HuH-7 (cell line): ENCODE measurements at regions not wholly inside any gene's neighbourhood (a gene's known extent, or its start where the extent isn't known, plus 50 kb on each side); places are given as distances from the start of the nearest gene placed in this dataset.
"Not testable (repeated sequence)": the region's sequence is repeated elsewhere in the genome, so short reads cannot be mapped to it uniquely, and the experiment has no call there.

Source experiments
- DNase-seq: peaks from one replicate; pipeline ENCODE4 v3.0.0; 2011; ENCODE audit warnings: low spot score

DNA sequence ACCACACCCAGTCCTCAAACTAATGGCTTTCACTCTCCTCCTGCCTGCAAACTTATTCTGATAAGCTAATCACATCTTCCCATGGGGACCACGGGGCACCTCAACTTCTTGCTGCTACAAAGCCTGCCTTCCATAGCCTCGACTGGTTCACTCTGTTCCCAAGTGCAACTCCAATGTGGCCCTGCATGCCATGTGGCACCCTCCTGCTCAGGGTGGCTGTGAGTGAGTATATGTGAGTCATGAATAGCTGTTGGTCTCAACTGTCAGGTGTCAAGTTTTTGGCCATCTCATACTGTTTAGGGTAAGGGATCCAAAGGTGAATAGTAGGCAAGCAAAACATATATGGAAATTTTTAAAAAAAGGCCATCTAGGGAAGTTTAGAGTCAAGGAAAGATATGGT lies 276.1 kb upstream of the DCC start:
- DNase-seq, result no peak

DNA sequence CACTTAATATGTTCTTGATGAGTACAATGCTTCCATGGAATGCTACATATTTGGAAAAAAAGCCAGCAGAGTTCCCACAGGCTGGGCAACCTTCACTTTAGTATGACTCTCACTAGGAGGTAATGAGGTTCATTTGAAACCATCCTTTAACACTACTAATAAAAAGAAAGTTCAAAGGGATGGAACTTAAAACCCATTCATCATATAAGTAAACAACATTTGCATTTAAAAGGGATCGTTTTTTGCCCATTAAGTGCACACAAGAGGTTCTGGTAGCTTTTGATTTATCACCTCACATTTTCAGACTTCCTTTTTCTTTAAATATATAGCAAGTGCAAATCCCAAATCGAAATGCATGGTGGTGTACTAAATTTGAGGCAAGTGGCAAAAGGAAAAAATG lies 270.8 kb upstream of the DCC start:
- no peak for DNase-seq

DNA sequence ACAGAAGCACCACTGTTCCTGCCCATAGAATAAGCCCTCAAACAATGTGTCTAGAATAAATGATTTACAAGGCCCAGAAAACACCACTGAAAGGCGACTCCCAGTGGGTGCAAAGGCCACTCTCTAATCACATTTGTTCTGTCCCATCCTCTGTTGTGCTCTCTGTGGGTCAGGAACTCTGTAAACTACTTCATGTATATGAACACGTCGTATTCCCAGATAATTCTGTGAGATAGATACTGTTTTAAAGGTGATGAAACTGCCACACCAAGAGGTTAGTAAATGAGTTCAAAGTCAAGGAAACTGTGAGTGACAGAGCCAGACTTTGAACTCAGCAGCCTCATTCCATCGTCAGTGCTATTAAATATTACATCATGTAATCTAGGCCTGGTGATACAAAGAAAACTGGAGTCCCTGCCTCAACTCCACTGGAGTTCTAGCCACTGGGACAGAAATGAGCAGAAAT lies 269.7 kb upstream of the DCC start:
- peak; percentile 13 for DNase-seq

GRCh38 chr18:52077251-52077983 lies 262.6 kb upstream of the DCC start:
- no peak for DNase-seq

DNA sequence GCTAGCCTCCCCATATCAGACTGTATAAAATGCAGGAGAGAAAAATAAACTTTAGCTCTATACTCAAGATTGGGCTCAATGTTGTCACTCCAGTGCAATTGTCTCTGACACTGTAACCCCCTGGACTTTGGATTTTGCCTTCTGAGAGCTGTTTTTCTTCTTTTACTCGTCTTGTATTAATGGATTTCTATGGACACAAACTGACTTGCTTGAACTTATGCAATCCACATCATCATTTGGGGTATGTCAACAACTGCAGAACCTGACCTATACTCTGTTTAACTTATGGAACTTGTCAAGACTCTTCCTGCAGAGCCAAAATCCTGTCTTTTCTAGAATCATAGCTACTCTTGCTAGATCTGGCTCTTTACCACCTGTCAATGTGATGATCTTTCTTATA lies 257.8 kb upstream of the DCC start:
- DNase-seq, result no peak

DNA sequence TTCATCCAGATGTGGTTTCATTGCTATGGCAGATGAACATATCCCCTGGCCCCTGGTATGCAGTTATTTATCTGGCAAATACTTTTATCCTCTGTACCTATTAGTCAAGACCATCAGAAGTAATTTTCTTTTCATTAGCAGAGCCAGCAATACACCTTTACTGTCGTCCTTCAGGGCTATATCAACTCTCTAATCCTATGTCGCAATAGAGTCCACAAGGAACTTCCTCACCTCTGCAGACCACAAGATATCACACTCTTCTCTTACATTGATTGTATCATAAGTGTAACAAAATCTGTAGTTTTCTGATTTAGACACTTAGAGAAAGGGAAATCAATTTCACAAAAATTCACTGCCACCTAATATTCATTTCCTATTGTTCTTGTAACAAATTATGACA lies 252.9 kb upstream of the DCC start:
- no peak for DNase-seq

DNA sequence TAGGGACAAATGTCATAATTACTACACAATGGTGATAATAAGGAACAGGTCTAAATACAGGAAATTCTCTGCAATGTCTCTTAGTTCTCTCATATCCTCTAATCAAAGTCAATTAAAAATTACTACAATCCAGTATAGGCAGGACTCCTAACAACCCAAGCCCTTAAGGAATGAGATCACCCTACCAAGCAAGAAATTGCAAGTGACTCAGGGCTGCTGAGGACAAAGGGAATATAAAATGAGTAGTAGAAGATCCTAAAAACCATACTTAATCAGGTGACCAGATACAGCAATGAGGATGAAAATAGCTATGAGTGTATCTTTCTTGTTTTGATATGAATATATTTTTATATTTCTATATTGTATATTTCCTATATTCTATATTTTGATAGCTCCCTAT lies 250.0 kb upstream of the DCC start:
- no peak for DNase-seq

DNA sequence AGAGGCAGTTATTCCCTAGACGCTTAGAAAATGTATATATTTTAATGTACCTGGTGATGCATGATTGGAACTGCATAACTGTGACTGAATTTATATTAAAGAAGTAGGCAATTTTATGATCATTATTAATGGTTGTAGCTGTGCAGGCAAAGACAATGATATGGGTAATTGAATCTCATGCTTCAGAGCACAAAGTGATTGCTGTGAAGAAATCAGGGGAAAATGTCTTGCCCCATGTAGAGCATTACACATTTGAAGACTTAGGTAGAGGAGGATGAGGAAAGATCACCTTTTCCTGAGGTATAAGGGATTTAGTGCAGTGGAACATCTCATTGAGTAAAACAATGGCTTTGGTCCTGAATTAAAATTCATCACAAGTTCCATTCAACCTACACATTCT lies 246.8 kb upstream of the DCC start:
- no peak for DNase-seq

GRCh38 chr18:52118684-52119083 lies 221.3 kb upstream of the DCC start:
- DNase-seq, result no peak

DNA sequence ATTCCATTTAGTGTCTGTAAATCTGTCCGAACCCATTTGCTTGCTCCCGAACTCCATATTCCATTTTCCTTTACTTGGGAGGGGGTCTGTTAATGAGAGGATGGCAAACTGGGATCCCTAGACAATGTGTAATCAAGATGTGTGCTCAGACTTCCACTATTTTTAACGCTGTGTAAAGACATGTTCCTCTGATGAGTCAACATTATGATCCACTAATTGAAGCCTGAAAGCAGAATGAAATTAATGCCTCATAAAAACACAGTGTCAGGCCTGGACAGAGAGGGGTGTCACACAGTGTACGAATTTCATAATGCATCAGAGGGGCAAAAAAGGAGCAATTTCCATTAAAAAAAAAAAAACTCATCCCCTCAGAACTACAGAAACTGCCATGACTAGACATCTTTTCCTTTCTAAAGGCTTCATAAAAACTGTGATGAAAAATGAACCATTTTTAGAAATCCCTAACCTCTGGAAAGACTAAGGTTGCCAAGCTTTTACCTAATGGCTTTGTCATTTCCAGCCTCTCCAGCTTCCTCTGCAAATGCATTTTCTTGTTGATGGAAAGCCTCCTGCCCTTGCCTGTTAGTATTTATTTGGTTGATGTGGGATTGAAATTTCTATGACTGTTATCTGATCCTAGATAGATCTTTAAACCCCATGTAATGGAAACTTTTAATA lies 209.2 kb upstream of the DCC start:
- DNase-seq, result no peak

DNA sequence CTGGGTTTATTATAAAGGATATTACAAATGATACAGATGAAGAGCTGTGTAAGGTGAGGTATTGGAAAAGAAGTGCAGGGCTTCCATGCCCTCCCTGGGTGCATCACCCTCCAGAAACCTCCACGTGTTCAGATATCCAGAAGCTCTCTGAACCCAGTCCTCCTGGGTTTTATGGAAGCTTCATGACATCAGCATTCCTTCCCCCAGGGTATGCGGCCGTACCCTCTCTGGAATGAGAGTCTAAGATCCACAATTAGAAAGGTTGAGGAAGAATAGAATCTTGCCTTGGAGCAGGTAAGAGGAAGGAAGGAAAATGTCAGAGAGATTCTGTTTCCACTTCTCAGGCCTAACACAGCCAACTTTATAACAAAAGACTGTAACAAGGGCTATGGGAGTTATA lies 208.2 kb upstream of the DCC start:
- DNase-seq, result no peak

- no peak for DNase-seq
Measured at GRCh38 chr18:52136532-52136931, 203.5 kb upstream of the DCC start.

- DNase-seq, result no peak
Measured at GRCh38 chr18:52140986-52141385, 199.0 kb upstream of the DCC start.

DNA sequence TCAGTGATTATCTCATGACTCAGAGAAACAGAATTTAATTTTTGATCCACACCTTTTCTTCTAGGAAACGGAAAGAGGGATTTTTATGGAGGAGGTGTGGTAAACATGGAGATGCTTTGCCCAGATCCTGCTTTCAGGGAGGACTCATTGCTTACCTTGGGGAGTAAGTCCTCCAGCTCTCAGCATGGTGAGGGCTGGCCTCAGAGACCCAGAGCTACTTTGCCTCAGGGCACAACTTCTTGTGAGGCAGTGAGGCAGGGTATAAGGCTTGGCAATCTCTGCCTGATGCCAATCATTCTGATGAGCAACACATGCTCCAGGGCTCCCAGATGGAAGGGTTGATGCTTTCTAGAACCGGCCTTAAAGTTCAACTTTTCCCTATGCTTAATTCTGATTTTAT lies 189.9 kb upstream of the DCC start:
- no peak for DNase-seq

- no peak for DNase-seq
Measured at GRCh38 chr18:52152036-52152435, 188.0 kb upstream of the DCC start.

GRCh38 chr18:52156166-52156565 lies 183.8 kb upstream of the DCC start:
- DNase-seq, result no peak

- DNase-seq, result no peak
Measured at GRCh38 chr18:52160636-52161035, 179.4 kb upstream of the DCC start.

GRCh38 chr18:52163478-52163877 lies 176.5 kb upstream of the DCC start:
- no peak for DNase-seq

DNA sequence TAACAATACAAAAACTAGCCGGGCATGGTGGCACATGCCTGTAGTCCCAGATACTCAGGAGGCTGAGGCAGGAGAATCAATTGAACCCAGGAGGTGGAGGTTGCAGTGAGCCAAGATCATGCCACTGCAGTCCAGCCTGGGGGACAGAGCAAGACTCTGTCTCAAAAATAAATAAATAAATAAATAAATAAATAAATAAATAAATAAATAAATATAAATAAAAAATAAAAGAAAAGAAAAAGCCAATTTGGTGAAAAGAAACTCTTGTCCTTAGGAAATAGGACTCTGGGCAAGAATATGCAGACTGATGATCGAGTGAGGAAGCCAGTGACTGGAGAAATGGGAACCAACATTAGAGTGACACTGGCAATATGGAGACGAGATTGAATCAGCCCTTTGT lies 171.9 kb upstream of the DCC start:
- DNase-seq, result not testable (repeated sequence)

DNA sequence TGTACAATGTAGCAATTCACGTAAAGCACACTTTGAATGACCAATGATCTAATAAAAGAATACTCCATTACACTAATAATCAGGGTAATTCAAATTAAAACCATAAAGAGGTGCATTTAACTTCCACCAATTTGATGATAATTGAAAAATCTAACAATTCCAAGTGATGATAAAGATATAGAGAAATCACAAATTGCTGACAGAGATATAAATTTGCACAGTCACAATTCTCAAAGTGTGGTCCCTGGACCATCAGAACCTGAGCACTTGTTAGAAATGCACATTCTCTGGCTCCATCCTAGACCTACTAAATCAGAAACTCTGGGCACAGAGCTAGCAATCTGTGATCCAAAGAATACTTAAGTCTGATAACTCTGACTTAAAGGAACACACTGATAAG lies 165.8 kb upstream of the DCC start:
- DNase-seq, result no peak

DNA sequence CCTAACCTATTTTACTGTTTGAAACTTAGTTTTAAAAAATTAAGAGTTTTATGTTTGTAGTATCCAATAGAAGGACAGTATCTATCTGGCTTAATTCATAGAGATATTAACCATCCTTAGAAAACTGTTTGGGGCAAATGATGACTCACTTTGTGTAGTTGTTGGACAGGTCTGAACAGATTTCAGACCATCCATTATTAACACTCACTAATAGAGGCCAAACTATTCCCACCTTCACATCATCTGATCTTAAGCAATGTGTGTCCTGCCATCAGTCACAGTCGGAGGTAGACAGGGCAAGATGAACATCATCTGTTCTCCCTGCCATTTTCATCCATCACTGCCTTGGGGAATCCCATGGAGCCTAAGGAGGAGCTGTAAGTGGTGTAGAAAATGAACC lies 164.6 kb upstream of the DCC start:
- no peak for DNase-seq

DNA sequence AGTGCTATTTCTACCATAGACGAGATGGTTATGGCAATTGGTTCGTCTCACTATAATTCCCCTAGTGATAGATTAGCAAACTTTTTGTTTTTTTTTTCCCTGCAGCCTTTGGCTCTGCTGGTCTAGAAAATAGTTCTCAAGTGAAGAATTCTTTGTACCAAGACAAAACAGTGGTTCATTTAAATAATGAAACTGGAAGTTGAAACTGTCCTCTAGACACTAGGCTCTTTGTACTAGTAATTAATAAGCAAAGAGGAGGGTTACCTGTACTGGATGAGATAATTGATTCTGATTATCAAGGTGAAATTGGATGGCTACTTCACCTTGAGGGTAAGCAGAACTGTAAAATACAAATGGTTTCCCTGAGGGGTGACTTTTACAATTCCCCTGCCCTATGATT lies 156.9 kb upstream of the DCC start:
- no peak for DNase-seq

DNA sequence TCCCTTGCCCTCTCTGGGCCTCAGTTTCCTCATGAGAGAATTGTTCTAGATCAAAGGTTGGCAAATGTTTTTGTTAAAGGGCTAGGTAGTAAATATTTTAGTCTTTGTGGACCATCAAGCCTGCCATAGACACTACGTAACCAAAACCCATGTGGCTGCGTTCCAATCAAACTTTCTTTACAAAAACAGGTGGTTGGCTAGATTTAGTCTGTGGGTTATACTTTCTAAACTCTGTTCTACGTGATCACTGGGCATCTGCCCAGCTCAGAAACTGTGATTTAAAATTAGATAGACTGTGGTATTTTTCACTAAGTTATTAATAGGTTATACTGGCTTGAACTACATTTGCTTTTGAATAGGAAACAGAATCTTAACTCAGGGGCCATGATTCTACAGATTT lies 149.8 kb upstream of the DCC start:
- DNase-seq, result no peak

- no peak for DNase-seq
Measured at GRCh38 chr18:52190631-52191030, 149.4 kb upstream of the DCC start.
